ENCODE measurements at regions not wholly inside any gene's neighbourhood (a gene's known extent, or its start where the extent isn't known, plus 50 kb on each side); places are given as distances from the start of the nearest gene placed in this dataset.

GRCh38 chr4:22573198-22573597, 57.3 kb upstream of the ADGRA3 start:
- H3K27ac Mint-ChIP-seq, result no peak overlapping the region
- no peak for DNase-seq (ENCODE audit: extremely low spot score, unreplicated experiment)
- H3K4me3 Mint-ChIP-seq, result no peak overlapping the region
- no peaks in the 10 kb centered on the region for H3K4me1 Mint-ChIP-seq (ENCODE audit: unreplicated experiment)
- TF ChIP-seq CTCF (conservative IDR thresholded peaks at IDR 0.05), result no peak
- H3K9me3 Mint-ChIP-seq, result no peaks in the 10 kb centered on the region
- no peaks in the 10 kb centered on the region for H3K27me3 Mint-ChIP-seq
- no peaks in the 10 kb centered on the region for H3K36me3 Mint-ChIP-seq

- Mint-ChIP-seq H3K36me3 (no peaks in the 10 kb centered on the region), H3K4me1 (ENCODE audit: unreplicated experiment) (no peaks in the 10 kb centered on the region), H3K9me3 (no peaks in the 10 kb centered on the region), H3K4me3 (no peak overlapping the region), H3K27ac (no peak overlapping the region), H3K27me3 (no peaks in the 10 kb centered on the region)
- TF ChIP-seq CTCF (conservative IDR thresholded peaks at IDR 0.05), result no peak
- no peak for DNase-seq (ENCODE audit: extremely low spot score, unreplicated experiment)
Observed at GRCh38 chr4:22573641-22574040, 57.8 kb upstream of the ADGRA3 start.

- H3K36me3 Mint-ChIP-seq, result no peaks in the 10 kb centered on the region
- H3K4me1 Mint-ChIP-seq (ENCODE audit: unreplicated experiment), result no peaks in the 10 kb centered on the region
- no peaks in the 10 kb centered on the region for H3K9me3 Mint-ChIP-seq
- TF ChIP-seq CTCF (conservative IDR thresholded peaks at IDR 0.05), result no peak
- H3K27ac Mint-ChIP-seq, result no peak overlapping the region
- DNase-seq (ENCODE audit: extremely low spot score, unreplicated experiment), result no peak
- H3K4me3 Mint-ChIP-seq, result no peak overlapping the region
- no peaks in the 10 kb centered on the region for H3K27me3 Mint-ChIP-seq
Observed at GRCh38 chr4:22574424-22574823, 58.6 kb upstream of the ADGRA3 start.

- DNase-seq (ENCODE audit: extremely low spot score, unreplicated experiment), result no peak
- Mint-ChIP-seq H3K9me3 (no peaks in the 10 kb centered on the region), H3K27ac (no peak overlapping the region), H3K36me3 (no peaks in the 10 kb centered on the region), H3K4me3 (no peak overlapping the region), H3K4me1 (ENCODE audit: unreplicated experiment) (no peaks in the 10 kb centered on the region), H3K27me3 (no peaks in the 10 kb centered on the region)
- TF ChIP-seq CTCF (conservative IDR thresholded peaks at IDR 0.05), result no peak
Observed at GRCh38 chr4:22574880-22575279, 59.0 kb upstream of the ADGRA3 start.

GRCh38 chr4:22587253-22587652, 71.4 kb upstream of the ADGRA3 start:
- H3K27me3 Mint-ChIP-seq, result no peaks in the 10 kb centered on the region
- H3K27ac Mint-ChIP-seq, result no peak overlapping the region
- no peaks in the 10 kb centered on the region for H3K9me3 Mint-ChIP-seq
- no peak for DNase-seq (ENCODE audit: extremely low spot score, unreplicated experiment)
- H3K4me3 Mint-ChIP-seq, result no peak overlapping the region
- TF ChIP-seq CTCF (conservative IDR thresholded peaks at IDR 0.05), result no peak
- no peaks in the 10 kb centered on the region for H3K4me1 Mint-ChIP-seq (ENCODE audit: unreplicated experiment)
- no peaks in the 10 kb centered on the region for H3K36me3 Mint-ChIP-seq

- Mint-ChIP-seq H3K27me3 (peaks cover 13% of the 10 kb centered on the region), H3K36me3 (no peaks in the 10 kb centered on the region), H3K9me3 (no peaks in the 10 kb centered on the region), H3K4me1 (ENCODE audit: unreplicated experiment) (no peaks in the 10 kb centered on the region), H3K27ac (no peak overlapping the region), H3K4me3 (no peak overlapping the region)
- no peak for TF ChIP-seq CTCF (conservative IDR thresholded peaks at IDR 0.05)
- DNase-seq (ENCODE audit: extremely low spot score, unreplicated experiment), result no peak
Observed at GRCh38 chr4:22593933-22594332, 78.1 kb upstream of the ADGRA3 start.

Data from type B pancreatic cell (in vitro differentiated cells).